22Rv1 (cell line): ENCODE measurements at regions not wholly inside any gene's neighbourhood (a gene's known extent, or its start where the extent isn't known, plus 50 kb on each side); places are given as distances from the start of the nearest gene placed in this dataset.

Experiments
- ZFX ChIP-seq: fragments of 450-650 bp; IDR thresholded peaks from 2 replicates; pipeline ENCODE4 v1.6.1; 2017; ENCODE audit warnings: antibody characterized with exemption, borderline replicate concordance
- TF ChIP-seq, protein P1 (sequence below): fragments of 450-650 bp; IDR thresholded peaks from 2 replicates; pipeline ENCODE4 v1.5.1; 2017; ENCODE audit warnings: mild to moderate bottlenecking

DNA sequence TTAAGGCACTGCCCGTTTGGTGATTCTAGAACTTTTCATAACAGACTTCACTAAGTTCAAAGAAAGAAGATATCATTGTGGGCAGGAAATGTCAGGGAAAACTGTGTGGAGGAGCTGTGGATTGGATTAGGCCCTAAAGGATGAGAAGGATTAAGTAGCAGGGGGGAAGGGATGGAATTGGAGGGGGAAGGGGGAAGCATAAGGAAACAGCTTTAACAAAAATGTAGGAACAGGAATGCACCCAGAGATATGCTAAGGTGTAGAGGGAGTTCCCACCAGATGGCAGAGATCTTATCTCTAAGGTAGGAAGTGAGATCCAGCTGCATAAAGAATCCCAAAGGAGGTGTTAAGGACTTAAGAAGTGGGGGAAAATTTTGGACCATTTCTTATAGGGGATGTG lies 114.5 kb downstream of the LARP7 start:
- TF ChIP-seq ZFX = no peak
- TF ChIP-seq, protein P1, sequence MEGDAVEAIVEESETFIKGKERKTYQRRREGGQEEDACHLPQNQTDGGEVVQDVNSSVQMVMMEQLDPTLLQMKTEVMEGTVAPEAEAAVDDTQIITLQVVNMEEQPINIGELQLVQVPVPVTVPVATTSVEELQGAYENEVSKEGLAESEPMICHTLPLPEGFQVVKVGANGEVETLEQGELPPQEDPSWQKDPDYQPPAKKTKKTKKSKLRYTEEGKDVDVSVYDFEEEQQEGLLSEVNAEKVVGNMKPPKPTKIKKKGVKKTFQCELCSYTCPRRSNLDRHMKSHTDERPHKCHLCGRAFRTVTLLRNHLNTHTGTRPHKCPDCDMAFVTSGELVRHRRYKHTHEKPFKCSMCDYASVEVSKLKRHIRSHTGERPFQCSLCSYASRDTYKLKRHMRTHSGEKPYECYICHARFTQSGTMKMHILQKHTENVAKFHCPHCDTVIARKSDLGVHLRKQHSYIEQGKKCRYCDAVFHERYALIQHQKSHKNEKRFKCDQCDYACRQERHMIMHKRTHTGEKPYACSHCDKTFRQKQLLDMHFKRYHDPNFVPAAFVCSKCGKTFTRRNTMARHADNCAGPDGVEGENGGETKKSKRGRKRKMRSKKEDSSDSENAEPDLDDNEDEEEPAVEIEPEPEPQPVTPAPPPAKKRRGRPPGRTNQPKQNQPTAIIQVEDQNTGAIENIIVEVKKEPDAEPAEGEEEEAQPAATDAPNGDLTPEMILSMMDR = no peak
